ENCODE measurements at regions not wholly inside any gene's neighbourhood (a gene's known extent, or its start where the extent isn't known, plus 50 kb on each side); places are given as distances from the start of the nearest gene placed in this dataset.

DNA sequence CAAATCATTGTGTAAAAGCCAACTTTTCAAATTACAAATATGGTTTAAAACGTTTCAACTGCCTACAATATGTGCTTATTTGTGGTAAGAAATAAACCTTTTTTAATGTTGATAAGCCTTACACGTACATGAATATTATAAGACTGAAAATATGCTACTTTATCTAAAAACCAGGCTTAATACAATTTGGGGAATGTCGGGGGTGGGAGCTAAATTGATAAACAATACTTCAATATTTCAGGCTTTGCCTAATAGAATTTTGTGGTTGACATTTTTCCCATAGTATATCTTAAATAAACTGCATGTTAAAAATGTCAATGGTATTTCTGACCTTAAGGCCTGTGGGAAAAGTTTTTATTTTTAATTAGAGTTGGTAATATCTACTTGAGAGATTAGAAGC lies 69.8 kb upstream of the SLIT2 start:
- TF ChIP-seq CTCF (IDR thresholded peaks at IDR 0.05): no peak
- TF ChIP-seq POLR2A (IDR thresholded peaks at IDR 0.05): no peak

Measured in testis (tissue), 2 donors.